Gastroesophageal sphincter (tissue), 3 donors: ENCODE measurements at regions not wholly inside any gene's neighbourhood (a gene's known extent, or its start where the extent isn't known, plus 50 kb on each side); places are given as distances from the start of the nearest gene placed in this dataset.

Experiments used
- CTCF ChIP-seq, 4 experiments: fragments of 200-600 bp in 2 of 4; fragments of 450-650 bp in 2 of 4; sonication (generic) in 1 of 4; IDR thresholded peaks; one replicate each; pipeline ENCODE4 v1.5.1; 2017 to 2019; ENCODE audit warnings: antibody characterized with exemption in 4 of 4, mild to moderate bottlenecking in 2 of 4, moderate library complexity in 2 of 4
- POLR2A ChIP-seq, 2 donors: fragments of 450-650 bp; IDR thresholded peaks; one replicate each; pipeline ENCODE4 v1.6.1; 2017; ENCODE audit warnings: antibody characterized with exemption in 2 of 2, mild to moderate bottlenecking in 2 of 2, moderate library complexity in 1 of 2
- POLR2AphosphoS5 ChIP-seq: sonication (generic); formaldehyde crosslinking; IDR thresholded peaks from one replicate; pipeline ENCODE4 v1.6.1; 2017; ENCODE audit warnings: antibody characterized with exemption

GRCh38 chr10:130814610-130815009, 496.9 kb downstream of the TCERG1L start:
- TF ChIP-seq CTCF (IDR thresholded peaks at IDR 0.05): no peak
- TF ChIP-seq POLR2A (IDR thresholded peaks at IDR 0.05): no peak
- no peak for TF ChIP-seq POLR2AphosphoS5
